ENCODE measurements at regions not wholly inside any gene's neighbourhood (a gene's known extent, or its start where the extent isn't known, plus 50 kb on each side); places are given as distances from the start of the nearest gene placed in this dataset.

- DNase-seq (ENCODE audit: low read depth) = no peak
Observed at GRCh38 chr6:169963581-169964297, 212.3 kb downstream of the ERMARD start.

GRCh38 chr6:169962604-169963469 is 211.4 kb downstream of the ERMARD start:
- DNase-seq (ENCODE audit: low read depth) = no peak

- no peak for DNase-seq (ENCODE audit: low read depth)
Observed at GRCh38 chr6:169961772-169962561, 210.5 kb downstream of the ERMARD start.

GRCh38 chr6:169960886-169961611 is 209.6 kb downstream of the ERMARD start:
- DNase-seq (ENCODE audit: low read depth) = no peak

GRCh38 chr6:169960521-169960885 is 209.1 kb downstream of the ERMARD start:
- DNase-seq (ENCODE audit: low read depth) = no peak

GRCh38 chr6:169960003-169960344 is 208.6 kb downstream of the ERMARD start:
- DNase-seq (ENCODE audit: low read depth) = no peak

- DNase-seq (ENCODE audit: low read depth) = no peak
Observed at GRCh38 chr6:169959136-169960002, 207.9 kb downstream of the ERMARD start.

- DNase-seq (ENCODE audit: low read depth) = no peak
Observed at GRCh38 chr6:169958510-169958909, 207.1 kb downstream of the ERMARD start.

- no peak for DNase-seq (ENCODE audit: low read depth)
Observed at GRCh38 chr6:169957351-169957963, 206.0 kb downstream of the ERMARD start.

GRCh38 chr6:169956580-169956979 is 205.2 kb downstream of the ERMARD start:
- no peak for DNase-seq (ENCODE audit: low read depth)

GRCh38 chr6:169955731-169956437 is 204.5 kb downstream of the ERMARD start:
- DNase-seq (ENCODE audit: low read depth) = no peak

GRCh38 chr6:169954977-169955376 is 203.6 kb downstream of the ERMARD start:
- DNase-seq (ENCODE audit: low read depth) = no peak

GRCh38 chr6:169953686-169954085 is 202.3 kb downstream of the ERMARD start:
- DNase-seq (ENCODE audit: low read depth) = no peak

- DNase-seq (ENCODE audit: low read depth) = no peak
Observed at GRCh38 chr6:169950558-169950957, 199.1 kb downstream of the ERMARD start.

GRCh38 chr6:169949511-169950097 is 198.2 kb downstream of the ERMARD start:
- no peak for DNase-seq (ENCODE audit: low read depth)

GRCh38 chr6:169946971-169947370 is 195.5 kb downstream of the ERMARD start:
- no peak for DNase-seq (ENCODE audit: low read depth)

GRCh38 chr6:169945117-169945516 is 193.7 kb downstream of the ERMARD start:
- no peak for DNase-seq (ENCODE audit: low read depth)

- no peak for DNase-seq (ENCODE audit: low read depth)
Observed at GRCh38 chr6:169944415-169944814, 193.0 kb downstream of the ERMARD start.

GRCh38 chr6:169944061-169944337 is 192.6 kb downstream of the ERMARD start:
- no peak for DNase-seq (ENCODE audit: low read depth)
